ENCODE measurements at regions not wholly inside any gene's neighbourhood (a gene's known extent, or its start where the extent isn't known, plus 50 kb on each side); places are given as distances from the start of the nearest gene placed in this dataset.

- intact Hi-C loops (cut with micrococcal nuclease) = no loop called here
Measured at GRCh38 chr5:17761326-17761725, 127.1 kb downstream of the TAF11L14 start.

DNA sequence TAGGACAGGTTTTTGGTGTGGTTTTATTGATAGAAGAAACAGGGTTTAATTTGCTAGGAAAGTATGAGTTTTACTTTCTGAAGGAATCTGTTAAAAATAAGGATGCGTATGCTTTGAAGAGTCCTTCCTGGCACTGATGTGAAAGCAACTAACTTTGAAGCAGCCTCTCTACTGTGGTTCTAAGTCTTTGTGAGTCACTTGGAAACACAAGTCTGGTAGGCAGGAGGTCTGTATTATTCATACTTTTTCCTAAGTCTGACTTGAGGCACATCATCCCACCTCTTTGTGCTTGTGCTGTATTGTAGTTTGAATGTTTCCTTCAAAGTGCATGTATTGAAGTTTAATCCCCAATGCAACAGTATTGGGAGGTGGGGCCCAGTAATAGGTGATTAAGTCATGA lies 129.0 kb downstream of the TAF11L14 start:
- intact Hi-C loops (cut with micrococcal nuclease) = no loop called here

GRCh38 chr5:17766031-17766430 lies 131.8 kb downstream of the TAF11L14 start:
- intact Hi-C loops (cut with micrococcal nuclease) = no loop called here

DNA sequence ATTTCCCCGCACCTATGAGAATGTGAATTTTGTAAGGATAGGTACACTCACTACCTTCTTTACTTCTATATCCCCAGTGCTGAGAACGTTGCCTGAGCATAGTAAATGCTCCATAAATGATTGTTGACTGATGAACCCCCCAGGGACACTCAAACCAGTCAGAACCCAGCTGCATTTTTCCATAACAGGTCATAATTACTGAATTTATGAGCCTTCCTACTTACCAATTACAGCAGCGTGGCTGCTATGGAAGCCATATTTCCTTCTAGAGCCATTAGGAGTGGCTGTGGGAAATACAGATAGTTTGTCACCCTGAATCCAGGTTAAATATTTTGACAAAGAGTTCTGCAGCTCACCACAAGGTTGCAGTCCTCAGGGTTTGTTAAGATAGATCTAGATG lies 135.0 kb downstream of the TAF11L14 start:
- intact Hi-C loops (cut with micrococcal nuclease) = no loop called here

GRCh38 chr5:17772232-17772631 lies 138.0 kb downstream of the TAF11L14 start:
- intact Hi-C loops (cut with micrococcal nuclease) = no loop called here

DNA sequence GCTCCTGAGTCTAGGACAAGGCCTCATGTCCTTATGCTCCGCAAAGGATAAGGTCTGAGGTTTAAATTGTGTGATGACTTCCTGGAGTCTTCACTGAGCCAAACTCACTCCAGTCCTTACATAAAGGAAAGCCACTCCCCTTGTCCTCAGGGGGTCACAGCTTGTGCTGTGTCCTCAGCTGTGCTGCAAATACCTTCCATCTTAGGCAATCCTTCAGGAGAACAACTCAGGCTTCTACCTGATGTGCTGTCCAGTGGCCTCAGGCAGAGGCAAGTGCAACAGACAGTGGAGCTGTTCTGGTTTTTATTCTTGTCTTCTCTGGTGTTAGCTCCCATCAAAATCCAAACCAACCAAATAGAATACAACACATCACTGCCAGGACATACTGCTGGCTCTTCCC lies 151.5 kb downstream of the TAF11L14 start:
- intact Hi-C loops (cut with micrococcal nuclease) = no loop called here

DNA sequence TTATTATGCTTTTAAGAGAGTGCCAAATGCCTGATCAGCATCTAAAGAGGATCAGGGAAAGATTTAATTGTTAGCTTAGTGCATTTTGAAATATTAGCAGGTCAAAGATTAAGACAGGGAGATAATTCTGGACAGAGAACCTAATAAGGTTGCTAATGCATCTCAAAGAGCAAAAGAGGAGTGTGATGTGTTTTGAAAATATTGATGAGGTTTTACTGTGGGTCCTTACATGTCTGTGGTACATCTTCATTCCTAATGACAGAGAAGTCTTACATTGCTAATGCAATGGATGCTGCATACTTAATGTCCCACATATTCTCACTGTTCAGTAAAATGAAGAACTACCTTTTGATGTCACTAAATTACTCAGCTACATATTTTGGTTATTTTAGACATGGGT lies 154.1 kb downstream of the TAF11L14 start:
- intact Hi-C loops (cut with micrococcal nuclease) = no loop called here

- intact Hi-C loops (cut with micrococcal nuclease) = no loop called here
Measured at GRCh38 chr5:17794201-17794600, 159.9 kb downstream of the TAF11L14 start.

DNA sequence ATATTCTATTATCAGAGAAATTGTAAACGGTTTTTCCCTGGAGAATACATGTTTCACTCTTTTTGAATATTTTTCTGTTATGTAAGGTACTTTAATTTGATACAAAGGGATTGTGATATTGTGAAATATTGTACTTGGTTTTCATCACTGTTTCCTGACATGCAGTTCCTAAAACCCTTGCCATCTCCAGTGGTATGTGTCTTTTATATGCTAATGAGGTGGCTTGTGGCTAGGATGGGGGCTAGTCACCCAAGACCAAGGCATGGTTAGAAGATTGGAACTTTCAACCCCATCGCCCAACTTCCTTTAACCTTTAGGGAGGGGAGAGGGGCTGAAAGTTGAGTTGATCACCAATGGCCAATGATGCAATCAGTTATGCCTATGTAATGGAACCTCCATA lies 160.6 kb downstream of the TAF11L14 start:
- intact Hi-C loops (cut with micrococcal nuclease) = no loop called here

- intact Hi-C loops (cut with micrococcal nuclease) = no loop called here
Measured at GRCh38 chr5:17796142-17796541, 161.9 kb downstream of the TAF11L14 start.

DNA sequence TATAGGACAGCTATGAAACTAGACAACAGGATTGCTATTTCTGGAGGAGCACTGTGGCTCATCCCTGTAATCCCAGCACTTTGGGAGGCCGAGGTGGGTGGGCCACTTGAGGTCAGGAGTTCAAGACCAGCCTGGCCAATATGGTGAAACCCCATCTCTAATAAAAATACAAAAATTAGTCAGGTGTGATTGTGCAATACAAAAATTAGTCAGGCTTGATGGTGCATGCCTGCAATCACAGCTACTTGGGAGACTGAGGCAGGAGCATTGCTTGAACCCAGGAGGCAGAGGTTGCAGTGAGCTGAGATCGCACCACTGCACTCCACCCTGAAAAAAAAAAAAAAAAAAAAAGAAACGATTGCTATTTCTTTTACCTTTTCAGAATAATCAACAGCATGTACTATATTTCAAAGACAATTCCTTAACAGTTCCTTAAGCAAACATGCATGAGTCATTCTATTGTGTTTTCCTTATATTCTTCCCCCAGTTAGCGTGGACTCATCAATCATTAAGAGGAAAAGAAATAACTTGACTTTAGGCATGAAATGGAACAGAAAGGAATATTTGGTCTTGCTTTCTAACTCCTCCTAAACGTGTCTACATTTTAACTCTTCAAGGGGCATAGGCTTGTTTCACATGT lies 162.6 kb downstream of the TAF11L14 start:
- intact Hi-C loops (cut with micrococcal nuclease) = no loop called here

- intact Hi-C loops (cut with micrococcal nuclease) = no loop called here
Measured at GRCh38 chr5:17799521-17799920, 165.3 kb downstream of the TAF11L14 start.

- intact Hi-C loops (cut with micrococcal nuclease) = no loop called here
Measured at GRCh38 chr5:17801595-17801994, 167.3 kb downstream of the TAF11L14 start.

GRCh38 chr5:17802256-17802655 lies 168.0 kb downstream of the TAF11L14 start:
- intact Hi-C loops (cut with micrococcal nuclease) = no loop called here

DNA sequence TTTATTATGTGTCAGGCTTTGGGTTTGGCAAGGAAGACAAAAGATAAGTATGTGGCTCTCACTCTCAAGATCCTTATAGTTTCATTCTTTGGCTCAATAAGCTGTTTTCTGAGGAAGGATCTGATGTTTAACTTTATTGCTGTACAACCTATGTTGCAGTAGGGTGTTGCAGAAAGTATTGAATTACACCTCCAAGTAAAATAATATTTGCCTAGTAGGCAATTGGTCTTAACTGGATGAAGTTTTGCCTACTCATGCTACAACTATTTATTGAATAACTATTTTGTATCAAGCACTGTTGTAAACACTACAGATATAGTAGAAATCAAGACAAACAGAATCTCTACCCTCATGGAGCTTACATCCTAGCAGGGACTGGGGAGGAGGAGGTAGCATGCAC lies 169.7 kb downstream of the TAF11L14 start:
- intact Hi-C loops (cut with micrococcal nuclease) = no loop called here

DNA sequence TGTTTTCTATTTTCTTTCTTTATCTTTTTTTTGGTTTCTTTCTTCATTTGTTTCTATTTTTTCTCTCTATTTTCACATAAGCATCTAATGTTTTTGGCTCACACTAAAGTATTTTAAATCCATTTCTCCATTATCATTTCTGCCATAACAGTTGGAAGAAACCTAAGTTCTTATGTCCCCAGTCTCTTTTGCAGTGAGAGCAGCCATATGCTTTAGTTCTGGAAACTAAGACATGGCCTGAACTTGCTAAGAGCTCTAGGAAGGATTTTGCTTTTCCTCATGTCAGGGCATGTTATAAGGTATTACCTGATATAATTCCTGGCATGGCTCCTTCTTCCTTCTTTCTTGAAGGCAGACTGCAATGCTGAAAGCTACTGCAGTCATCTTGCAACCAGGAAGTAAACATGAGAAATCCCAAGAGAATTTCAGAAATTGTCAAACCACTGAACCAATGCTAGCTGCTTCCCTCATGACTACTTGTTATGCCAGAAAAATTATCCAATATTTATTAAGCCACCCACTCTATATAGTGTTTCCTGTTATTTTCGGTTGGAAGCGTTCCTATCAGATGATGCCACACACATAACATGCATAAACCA lies 171.1 kb downstream of the TAF11L14 start:
- intact Hi-C loops (cut with micrococcal nuclease) = no loop called here

DNA sequence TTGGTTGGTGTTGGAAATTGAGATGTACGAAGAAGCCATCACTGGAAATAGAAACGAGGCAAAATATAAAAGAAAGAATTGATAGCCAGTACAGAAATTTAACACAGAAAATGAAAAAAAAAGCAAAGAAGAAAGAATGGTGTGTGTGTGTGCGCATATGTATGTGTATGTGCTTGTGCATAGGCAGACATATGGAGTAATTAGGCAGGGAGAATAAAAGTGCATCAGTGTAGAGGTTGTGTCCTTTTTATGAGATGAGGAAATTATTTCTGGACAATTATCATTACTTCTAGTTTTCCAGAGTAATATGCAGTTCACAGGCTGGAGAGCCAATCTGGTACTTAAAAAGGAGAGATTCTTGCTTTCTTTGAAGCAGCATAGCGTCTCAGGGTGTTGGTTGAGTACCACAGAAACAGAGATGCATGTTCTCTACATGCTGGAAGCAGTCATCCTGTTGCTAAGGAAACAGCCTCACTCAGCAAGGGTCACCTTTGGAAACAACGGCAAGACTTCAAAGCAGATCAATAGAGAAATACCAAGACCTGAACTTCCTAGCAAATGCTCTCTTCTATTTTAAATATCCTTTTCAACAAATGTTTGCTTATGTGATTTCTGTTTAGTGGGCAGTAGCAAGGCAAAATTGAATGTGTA lies 172.7 kb downstream of the TAF11L14 start:
- intact Hi-C loops (cut with micrococcal nuclease) = no loop called here

DNA sequence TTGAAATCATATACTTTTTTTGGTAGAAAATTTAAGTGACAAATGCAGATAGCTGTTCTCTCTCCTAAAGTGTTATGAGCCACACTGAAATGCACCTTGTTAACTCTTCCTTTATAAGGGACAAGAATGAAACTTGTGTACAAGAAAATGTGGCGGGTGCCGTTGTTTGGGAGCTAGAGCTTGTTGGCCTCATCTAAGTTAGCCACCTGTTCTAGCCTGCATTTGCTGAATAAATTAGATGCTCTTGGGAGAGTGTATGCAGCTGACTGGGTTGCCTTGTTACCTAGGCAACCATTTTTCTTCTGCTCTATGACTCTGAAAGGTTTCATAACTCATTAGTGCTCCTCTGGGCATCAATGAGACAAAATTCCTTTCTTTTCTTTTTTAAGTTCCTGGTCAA lies 174.3 kb downstream of the TAF11L14 start:
- intact Hi-C loops (cut with micrococcal nuclease) = no loop called here

DNA sequence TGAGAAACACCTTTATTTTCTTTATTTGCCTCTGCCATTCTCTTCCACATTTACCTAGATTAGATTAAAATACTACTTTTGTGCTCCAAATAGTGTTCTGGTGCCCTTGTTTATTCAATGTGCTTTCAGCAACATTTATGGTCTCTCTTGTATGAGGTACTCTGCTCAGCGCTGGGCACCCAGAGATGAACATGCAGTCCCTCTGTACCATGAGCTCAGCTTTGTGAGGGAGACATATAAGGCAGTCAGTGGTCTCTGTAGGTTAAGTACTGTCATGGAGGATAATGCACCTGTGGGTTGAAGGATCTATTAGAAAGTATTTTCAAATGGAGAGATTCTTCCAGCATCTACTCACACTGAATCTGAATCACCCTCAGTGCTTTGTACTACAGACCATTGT lies 176.5 kb downstream of the TAF11L14 start:
- intact Hi-C loops (cut with micrococcal nuclease) = loop anchor here (5.0 kb wide), 1 partner anchor 952 kb away; no protein-coding TSS in a partner anchor

DNA sequence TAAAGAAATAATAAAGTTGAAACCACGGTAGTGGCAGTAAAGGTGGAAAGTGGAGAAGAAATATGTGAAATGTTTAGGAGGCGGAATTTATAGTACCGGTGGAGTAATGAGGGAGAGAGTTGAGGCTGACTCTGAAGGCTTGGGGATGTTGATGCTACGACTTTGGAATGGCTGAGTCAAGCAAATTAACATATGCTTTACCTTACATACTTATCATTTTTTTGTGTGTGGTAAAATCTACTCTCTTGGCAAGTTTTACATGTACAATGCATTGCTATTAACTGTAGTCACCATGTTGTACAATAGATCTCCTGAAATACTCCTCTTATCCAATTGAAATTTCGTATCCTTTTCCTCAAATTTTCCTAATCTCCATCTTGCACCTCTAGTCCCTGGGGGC lies 179.0 kb downstream of the TAF11L14 start:
- intact Hi-C loops (cut with micrococcal nuclease) = loop anchor here (5.0 kb wide), 1 partner anchor 949 kb away; no protein-coding TSS in a partner anchor

- intact Hi-C loops (cut with micrococcal nuclease) = no loop called here
Measured at GRCh38 chr5:17816505-17816904, 182.2 kb downstream of the TAF11L14 start.

DNA sequence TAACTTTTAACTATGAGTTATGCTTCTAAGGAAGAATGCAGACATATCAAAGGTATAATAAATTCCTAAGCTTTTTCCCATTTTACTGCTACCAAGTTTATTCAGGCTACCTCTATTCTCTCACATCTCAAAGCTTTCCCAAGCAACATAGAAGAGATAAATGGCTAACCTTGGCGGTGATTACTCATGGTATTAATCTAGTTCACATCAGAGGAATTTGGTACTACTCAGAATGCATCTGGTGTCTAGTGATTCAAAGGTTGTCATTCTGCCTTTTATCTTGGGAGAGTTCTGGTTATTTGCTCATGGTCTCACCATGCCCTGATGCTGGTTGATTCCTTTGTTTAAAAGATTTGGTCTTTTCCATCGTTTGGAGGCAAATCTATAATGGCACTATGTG lies 182.7 kb downstream of the TAF11L14 start:
- intact Hi-C loops (cut with micrococcal nuclease) = no loop called here

- intact Hi-C loops (cut with micrococcal nuclease) = no loop called here
Measured at GRCh38 chr5:17817990-17818389, 183.7 kb downstream of the TAF11L14 start.
